GM18873 (cell line): ENCODE measurements at regions not wholly inside any gene's neighbourhood (a gene's known extent, or its start where the extent isn't known, plus 50 kb on each side); places are given as distances from the start of the nearest gene placed in this dataset.

Experiments used
- ATAC-seq: cut with Tn5 transposase; IDR thresholded peaks from one replicate; pipeline ENCODE4 v1.9.1; 2021; ENCODE audit warnings: mild to moderate bottlenecking, moderate library complexity, moderate number of reproducible peaks; ENCODE audit not compliant: unreplicated experiment, low FRiP score

DNA sequence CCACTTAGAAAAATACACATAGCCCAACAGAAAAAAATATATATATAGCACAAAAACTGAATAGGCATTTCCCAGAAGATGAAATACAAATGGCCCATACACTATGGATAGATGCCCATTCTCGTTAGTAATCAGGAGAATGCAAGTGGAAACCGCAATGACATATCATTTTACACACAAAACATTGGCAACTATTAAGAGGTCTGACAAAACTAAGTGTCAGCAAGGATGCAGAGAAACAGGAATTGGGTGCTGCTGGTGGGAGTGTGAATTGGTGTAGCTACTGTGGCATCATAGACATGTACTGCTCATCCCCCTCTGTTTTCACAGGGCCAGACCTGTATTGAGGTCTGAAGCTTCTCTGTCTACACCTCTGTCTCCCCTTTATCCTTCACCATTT lies 320.0 kb downstream of the IDS start:
- ATAC-seq = no peak

DNA sequence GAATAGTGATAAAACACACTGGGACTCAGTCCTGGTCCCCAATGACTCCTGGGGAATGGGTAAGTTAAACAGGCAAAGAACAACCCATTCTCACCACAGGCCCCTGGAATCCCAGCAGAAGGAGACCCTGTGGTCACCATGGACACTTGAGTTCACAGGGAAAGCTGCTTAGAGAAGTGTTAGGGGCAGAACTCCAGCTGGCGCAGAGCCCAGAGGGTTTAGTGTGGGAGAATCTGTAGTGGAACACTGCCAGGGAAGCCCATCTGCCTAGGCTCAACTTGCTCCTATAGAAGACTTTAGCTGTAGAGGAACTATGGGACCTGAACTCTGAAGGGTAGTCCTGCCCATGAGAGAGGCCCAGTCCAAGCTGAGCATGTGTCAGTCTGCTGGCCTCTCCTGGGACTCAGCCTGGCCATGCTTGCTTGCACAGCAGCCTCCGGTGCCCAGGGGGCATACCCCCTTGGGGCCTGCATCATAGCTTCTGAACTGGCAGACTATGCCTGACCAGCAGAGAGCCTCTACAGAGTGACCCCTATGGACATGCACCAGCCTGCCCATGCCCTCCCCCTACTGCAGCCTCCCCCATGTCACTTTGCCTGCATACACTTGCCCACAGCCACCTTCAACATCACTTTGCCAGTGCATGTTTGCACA lies 343.5 kb downstream of the IDS start:
- ATAC-seq = no peak

DNA sequence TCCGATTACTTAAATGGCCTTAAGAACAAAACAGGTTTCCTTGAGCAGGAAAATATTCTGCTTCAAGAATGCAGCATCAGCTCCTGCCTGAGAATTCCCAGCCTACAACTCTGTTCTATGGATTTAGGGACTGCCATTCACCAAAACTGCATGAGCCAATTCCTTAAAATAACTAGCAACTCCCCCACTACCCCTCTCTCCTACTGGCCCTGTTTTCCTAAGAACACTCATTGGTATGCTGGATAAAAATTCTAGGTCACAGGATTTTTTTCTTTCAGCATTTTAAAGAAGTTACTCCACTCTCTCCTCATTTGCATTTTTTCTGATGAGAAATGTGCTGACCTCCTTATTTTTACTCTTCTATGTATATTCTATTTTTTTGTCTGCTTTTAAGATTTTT lies 347.1 kb downstream of the IDS start:
- ATAC-seq = no peak

DNA sequence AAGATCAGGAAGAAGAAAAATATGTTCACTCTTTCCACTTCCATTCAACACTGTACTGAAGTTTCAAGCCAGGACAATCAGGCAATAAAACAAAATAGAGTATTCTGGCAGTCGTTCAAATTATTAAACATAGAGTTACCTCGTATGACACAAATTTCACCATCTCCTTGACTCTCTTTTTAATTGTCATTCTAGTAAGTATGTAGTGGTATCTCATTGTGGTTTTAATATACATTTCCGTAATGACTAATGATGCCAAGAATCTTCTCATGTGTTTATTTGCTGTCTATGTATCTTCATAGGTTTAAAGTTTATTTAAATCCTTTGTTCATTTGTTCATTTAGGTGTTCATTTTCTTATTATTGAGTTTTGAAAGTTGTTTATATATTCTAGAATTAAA lies 352.2 kb downstream of the IDS start:
- no peak for ATAC-seq

DNA sequence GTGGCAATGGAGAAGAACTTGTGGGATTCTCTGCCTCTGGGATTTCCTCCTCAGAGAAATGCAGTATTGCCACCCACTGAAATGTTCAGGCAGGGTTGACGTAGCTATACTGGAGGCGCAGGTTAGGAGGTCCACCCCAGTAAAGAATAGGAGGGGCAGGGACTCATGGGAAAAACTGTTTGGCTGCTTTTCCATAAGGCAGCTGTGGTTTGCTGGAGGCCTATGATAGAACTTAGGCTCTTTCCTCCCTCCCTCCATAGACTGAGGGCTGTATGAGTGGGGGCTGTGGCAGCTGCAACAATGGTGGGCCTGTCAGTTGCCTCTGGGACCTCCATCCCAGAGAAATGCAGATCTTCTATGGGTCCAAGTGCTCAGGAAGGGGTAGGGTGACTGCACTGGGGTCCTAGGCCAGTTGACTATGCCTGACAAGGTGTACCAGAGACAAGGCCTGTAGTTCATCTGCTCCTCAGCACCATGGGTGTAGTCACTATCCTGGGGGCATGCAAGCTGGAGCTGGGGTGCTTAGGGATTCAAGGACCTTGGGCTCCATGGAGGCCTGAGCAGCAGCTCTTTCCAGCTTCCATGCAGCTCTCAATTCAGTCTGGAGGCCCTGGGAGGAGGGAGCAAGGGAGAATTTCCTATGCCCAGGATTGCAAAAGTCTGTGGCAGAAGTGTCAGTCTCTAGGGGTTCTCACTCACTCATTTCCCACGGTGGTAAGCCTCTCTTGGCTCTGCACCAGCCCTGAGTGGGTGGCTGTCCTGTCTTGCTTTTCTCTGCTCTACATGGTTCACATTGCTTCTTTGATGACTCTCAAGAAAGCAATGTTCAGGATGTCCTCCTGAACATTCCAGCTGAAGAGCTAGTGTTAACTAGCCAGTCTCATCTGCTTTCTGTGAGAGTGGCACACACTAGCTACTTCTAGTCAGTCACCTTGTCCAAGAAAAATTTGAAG lies 353.0 kb downstream of the IDS start:
- no peak for ATAC-seq

DNA sequence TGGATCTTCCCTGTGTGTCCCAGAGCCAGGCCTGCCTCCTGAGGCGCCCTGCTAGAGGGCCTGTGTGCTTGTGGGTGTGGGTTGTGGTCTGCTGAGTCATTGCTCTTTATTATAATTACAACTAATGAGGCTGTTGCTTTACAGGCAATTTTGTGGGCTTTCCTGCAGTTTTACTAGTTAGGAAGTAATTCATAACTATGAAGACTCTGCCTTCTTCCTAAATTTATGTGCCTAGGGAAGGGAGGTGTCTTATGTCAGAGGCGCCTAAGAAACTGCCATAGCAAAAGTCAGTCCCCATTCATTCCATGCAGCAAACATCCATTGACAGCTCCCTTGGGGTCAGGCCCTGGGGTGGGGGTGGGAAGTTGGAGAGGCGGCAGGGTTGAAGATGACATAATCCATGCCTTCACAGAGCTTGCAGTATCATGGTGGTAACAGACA lies 359.2 kb downstream of the IDS start:
- no peak for ATAC-seq

DNA sequence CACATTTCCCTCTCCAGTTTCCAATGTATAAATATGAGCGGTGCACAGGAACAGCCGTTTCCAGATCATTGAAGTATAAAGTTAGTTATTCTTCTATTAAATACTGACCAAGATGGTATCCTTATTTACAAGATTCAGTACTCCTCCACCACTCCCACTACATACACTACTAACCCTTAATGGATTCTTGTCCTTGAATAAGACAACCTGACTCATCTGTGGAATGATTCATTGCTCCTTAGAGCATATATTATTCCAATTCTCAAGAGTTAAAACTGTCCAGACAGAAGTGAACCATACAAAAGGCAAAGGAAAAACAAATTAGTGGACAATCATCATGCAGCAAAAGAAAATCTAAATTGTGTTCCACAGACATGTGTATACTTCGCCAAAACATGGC lies 373.3 kb downstream of the IDS start:
- no peak for ATAC-seq

DNA sequence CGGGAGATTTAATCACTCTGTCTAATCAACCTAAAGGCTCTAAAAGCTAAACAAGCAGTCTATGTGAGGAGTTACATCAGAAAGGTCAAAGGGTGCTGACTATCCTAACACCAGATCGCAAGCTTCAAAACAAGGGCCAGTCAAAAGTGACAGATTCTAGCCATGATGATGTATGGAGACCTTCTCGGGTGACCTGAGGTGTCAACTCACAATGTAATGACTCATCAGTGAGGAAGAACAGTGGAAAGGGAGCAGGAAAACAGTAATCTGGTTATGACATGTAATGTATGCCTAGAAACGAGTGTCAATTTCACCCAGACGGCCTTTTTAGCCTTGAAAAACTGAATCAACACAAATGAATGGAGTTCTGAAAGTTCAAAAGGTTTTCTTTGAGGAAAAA lies 375.3 kb downstream of the IDS start:
- ATAC-seq = no peak

DNA sequence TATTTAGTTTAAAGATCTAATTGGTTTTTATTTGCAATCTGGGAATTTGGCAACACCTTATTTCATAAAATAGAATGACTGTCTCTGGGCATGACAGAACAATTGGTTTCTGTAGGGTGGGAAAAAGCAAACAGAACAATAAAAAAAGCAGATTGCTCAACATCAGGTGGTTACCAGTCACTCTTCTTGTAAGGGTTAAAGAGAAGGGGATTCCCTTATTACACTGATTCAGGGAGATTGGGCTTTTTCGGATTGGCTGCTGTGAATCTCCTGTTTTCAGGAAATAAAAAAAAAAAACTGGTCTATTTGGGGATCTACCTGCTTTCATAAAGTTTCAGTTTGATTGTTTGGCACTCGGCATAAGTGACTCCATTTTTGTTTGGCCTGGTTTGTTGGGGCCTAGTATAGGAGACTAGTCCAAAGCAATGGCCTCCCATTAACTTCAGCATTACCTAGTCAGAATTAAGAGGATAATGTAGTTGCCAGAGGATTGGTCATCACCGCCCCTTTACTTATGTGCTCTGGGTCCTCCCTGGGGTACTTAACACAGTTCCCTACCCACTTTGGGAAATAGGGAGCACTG lies 380.5 kb downstream of the IDS start:
- no peak for ATAC-seq

DNA sequence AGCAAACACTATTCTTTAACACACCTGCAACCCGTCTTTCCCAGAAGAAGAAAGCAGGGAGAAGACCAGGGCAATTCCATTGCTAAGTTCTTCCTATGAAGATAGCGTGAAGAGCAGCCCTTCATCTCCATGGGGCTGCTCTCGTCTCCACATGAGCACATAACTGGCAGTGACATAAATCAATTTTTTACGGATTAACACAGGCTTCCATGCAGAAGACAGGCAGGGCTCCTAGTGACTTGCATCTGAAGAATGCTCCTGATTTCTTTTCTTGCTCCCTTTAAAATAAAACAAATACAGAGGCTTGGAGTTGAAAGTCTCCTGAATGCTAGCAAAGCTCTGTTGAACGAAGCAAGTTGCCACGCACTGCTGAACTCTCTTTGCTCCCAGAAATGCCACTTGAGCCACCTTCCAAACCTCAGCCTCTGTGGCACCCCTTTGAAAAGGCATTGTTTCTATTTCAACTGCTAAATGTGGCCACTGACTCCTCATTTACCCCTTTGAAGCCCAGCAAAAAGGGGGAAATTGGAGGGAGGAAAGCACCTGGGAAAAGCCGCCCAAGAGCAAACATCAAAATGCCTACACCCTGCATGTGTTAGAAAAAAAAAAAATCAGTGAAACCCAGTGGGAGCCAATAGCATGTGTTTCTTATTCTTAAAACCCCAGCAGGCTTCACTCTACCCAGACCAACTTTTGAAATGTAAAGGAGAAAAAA lies 383.7 kb downstream of the IDS start:
- no peak for ATAC-seq

DNA sequence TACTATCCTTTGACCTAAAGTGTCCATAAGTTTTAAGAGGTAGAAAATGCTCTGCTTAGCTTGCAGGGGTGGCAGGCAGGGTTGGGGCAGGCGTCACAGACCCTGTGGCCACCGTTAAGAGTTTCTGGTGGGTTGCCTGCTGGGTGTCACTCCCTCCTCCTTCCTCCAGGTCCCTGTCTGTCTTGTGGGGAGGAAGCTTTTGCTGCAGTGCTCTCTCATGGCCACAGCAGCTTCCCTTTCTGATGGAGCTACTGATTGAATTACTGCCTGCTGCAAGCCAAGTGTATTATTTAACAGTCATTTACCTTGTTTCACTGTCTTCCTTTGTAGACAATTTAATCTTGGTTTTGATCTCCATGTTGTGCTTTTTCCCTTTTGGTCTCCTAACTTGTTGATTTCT lies 384.6 kb downstream of the IDS start:
- ATAC-seq = no peak

DNA sequence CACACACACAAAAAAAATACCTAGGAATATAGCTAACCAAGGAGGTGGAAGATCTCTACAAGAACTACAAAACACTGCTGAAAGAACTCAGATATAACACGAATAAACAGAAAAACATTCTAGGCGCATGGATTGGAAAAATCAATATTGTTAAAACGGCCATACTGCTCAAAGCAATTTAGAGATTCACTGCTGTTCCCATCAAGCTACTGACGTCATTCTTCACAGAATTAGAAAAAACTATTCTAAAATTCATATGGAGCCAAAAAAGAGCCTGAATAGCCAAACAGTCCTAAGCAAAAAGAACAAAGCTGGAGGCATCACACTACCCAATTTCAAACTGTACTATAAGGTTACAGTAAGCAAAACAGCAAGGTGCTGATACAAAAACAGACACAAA lies 390.2 kb downstream of the IDS start:
- no peak for ATAC-seq

DNA sequence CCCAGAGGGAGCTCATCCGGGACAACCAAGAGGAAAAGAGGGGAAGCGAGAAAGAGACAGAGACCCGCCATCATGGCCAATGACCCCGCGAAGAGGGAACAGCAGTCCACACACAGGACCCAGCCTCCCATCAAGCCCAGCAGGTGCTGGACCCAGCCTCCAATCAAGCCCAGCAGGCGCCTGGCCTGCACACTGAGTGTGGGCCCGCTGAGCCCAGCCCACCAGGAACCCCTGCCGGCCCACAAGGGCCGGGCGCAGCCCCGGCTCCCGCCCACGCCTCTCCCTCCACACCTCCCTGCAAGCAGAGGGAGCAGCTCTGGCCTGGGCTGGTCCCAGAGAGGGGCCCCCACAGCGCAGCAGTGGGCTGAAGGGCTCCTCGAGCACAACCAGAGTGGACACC lies 391.1 kb downstream of the IDS start:
- no peak for ATAC-seq

DNA sequence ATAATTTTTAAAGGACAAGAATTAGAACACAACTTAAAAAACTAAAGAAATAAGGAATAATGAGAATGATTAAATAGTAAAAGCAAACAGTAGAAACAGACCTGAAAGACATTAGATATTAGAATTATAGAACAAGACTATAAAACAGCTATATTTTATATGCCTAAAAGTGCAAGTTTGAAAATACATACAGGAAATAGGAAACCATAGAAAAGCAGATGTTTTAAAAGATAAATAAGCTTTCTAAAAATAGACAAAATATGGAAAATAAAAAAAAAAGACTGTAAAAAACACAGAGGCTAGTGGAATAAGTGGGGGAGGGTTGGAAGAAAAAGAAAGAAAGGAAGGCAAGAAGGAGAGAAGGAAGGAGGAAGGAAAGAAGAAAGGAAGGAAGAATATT lies 407.3 kb downstream of the IDS start:
- no peak for ATAC-seq

DNA sequence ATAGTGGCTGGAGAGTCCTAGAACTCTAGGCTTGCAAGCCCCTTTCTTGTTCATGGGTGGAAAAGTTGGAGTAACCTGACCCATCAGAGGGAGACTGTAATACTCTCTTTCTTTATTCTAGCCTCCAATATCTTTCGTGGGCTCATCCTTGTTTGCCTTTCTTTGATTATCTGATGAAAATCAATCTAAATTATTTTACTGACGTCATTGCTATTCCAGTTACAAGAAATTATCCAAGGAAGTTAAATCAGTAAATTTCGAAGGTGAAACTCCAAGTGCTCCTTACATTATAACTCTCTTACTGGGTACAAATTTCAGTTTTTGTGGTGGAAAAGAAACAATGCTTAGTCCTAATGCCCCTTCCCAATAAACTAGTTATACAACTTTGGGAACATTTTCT lies 412.9 kb downstream of the IDS start:
- ATAC-seq = no peak

DNA sequence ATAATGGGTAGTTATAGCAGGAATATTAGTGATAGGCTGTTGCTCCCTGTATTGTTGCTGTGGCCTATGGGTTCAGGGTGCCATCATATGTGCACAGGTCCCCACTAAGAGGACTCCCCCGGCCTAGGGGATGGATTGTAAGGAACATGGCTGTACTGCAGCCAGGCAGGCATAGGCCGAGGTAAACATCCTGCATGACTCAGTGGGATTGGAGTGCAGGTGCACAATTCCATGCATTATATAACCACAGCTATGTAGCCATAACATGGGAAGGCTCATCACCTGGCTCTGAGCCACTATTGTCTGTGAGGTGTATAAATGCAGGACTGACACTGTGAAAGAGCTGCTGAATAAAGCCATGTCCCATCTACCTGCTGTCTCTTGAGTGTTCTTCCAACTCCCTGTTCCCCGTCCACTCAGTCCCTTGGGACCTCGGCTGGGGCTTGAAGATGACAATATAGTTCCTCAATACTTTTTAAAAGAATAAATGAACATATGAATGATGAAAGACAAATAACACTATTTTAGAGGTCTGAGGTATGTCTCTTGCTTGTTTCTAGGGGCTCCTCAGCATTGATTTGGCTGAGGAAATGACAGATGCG lies 425.2 kb downstream of the IDS start:
- ATAC-seq = no peak

DNA sequence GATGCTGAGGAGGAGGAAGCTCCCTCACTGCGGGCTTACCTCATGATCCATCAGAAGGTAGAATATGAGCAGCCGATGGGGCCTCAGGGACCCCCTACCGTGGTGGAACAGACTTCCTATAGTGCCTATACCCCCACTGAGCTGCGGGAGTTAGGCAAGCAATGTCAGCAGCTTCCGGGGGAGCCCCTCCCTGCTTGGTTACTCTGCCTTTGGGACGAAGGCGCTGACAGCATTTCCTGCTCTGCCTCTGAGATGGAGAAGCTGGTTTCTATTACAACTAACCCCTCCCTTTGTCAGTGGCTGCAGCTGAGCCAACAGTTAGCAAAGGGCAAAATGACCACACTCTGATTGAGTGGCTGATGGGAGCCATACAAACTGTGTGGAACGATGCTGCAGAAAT lies 430.7 kb downstream of the IDS start:
- ATAC-seq = no peak

DNA sequence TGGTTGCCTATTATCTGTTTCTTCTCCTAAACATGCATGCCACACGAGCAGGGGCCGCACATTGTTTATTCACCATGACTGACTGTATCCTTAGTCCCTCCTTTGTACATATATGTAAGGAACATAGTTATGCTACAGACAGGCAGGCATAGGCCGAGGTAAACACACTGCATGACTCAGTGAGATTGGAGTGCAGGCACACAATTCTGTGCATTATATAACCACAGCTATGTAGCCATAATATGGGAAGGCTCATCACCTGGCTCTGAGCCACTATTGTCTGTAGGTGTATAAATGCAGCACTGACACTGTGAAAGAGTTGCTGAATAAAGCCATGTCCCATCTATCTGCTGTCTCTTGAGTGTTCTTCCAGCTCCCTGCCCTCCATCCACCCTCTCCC lies 431.6 kb downstream of the IDS start:
- ATAC-seq = no peak

DNA sequence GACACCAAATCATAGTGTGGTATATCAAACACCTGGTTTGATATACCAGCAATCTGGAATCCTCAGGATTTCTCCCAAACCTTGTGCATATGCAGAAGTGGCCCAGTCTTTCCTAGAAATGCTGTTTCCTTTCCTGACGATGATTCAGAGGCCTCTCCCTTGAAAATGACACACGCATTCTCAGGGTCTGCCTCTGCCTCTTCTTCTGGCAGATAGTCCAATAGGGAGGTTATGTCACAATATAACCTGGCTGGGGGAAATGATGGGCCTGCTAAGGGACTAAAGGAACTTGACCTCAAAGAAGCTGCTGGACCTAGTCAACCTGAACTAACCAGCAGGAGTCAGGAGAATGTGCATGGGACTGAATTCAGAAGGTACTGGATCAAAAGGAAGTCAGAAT lies 435.2 kb downstream of the IDS start:
- no peak for ATAC-seq

DNA sequence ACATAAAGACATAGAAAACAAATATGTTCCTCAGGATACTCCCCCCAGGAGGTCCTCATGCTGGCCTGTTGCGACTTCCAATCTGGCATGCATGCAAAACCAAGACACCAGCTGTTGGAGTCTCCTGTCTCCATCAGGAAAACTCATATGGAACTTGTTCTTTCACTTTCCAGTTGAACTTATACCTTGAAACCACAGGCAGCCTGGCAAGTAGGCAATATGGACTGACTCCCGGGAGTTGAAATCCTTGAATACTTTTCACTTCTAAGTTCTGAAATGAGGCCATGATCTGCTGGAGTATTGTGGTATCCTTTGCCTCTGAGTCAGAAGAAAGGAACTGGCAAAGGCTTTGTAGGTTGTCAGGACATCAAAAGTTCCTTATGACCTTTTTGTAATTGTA lies 444.2 kb downstream of the IDS start:
- ATAC-seq = no peak
